ENCODE measurements at regions not wholly inside any gene's neighbourhood (a gene's known extent, or its start where the extent isn't known, plus 50 kb on each side); places are given as distances from the start of the nearest gene placed in this dataset.
"Not testable (repeated sequence)": the region's sequence is repeated elsewhere in the genome, so short reads cannot be mapped to it uniquely, and the experiment has no call there.

DNA sequence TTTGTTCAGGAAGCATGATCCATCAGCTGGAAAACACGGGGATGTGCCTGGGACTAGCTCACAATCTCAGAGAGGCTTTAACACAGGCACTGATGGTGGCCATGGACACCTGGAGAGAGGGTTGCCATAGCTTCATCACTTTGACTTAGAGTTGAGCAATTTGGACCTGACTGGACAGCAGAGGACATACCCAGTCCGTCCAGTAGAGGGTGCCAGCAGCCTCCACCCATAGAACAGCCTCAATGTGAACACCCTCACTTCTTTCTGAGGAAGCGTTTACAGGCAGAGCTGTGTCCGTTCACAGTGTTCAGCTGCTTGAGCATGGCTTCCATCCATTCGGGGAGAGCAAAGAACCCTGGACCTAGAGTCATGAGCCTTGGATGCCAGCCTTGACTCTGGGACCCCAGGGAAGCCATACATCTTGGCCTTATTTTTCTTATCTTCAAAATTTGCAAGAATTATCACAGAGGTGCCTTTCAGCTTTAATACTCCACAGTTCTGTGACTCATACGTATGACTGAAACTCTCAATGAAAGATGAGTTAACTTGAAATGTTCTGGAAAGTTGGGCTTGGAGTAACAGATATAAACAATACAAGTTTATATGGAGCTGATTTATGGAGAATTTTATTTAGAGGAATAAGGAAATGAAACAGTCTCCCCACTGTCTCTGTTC is 302.9 kb upstream of the PODXL start:
- DNase-seq (ENCODE audit: low spot score), result peak; percentile 72

- DNase-seq (ENCODE audit: low spot score), result no peak
Observed at GRCh38 chr7:131858611-131859010, 302.2 kb upstream of the PODXL start.

- no peak for DNase-seq (ENCODE audit: low spot score)
Observed at GRCh38 chr7:131849472-131849871, 293.0 kb upstream of the PODXL start.

DNA sequence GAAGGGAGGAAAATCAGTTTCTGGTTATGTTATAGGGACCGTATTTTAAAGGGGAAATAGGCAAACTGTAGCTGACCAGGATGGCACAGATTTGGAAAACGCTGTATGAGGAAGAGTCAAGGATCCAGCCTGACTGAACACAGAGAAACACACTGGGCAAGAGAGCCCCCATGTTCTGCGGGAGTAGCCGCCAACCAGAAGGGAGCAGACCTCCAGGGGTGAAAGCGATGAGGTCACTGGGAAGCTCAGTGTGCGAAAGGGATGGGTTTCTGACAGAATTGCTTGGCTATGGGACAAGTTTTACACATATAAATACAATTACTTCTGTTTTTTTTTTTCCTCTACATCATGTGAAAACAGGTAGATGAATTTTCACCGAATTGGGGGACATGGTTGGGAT is 291.6 kb upstream of the PODXL start:
- DNase-seq (ENCODE audit: low spot score), result no peak

DNA sequence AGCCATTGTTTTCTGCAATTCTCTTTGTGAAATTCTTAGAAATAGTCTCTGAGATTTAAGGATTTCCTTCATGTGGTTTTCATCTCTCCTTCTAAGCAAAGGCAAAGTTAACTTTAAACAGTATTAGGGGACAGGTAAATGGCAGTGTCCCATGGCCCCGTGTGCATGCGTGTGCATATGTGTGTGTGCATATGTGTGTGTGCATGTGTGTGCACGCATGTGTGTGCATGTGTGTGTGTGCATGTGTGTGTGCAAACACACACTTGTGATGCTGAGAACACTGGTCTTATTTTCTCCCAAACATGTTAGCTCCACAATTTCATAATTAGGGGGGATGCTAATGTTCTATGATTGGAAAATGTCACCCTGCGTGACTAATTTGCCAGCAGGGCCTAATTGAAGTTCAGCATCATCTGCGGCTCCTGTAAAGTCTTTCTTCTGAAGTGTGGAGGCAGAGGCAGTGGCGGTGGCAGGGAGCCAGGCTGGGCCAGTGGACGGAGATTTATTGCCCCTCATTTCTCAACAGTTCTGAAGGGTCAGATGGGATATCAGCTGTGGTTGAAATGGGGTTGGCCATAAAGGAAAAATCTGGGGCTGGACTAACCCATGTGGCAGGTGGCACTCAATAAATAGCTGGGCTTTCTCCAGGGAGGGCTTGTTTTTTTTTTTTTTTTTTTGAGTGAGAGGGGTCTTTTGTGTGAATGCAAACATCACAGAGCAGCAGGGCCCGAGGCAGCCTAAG is 289.3 kb upstream of the PODXL start:
- no peak for DNase-seq (ENCODE audit: low spot score)

DNA sequence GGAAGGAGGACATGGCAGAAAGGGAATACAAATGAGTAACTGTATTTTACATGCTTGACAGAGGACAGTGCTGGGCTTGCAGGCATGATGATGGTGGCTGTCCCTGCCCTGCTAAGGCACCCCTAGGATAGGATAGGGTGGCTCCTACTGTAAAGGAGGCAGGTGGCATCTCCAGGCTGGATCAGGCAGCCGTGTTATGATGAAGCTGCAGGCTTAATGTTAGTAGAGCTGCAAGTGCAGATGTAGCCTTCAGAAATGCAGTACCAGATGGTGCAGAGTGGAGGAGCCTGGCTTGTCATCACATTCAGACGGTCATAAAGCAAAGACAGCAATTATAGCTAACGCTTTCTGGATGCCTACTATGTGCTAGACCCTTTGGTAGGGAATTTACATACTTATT is 287.9 kb upstream of the PODXL start:
- DNase-seq (ENCODE audit: low spot score), result no peak

DNA sequence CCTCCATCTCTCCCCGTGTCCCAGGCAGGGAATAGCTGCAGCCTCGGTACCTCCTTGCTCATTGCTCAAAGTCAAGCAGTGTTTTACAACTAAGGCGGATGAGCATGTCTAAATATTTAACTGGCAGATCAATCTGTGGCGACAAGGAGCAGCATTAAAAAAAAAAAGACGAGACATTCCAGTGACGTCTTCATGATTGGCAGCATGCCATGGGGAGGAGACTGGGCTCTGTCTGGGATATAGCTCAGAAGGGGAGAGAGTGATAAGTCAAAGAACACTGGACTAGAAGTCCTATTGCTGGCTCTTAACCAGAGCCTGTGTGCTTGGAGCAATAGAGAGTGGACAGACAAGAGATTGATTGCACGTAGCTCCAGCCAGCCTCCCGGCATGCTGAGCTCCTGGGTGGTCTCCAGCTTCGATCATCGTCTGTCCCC is 287.5 kb upstream of the PODXL start:
- DNase-seq (ENCODE audit: low spot score), result no peak

- DNase-seq (ENCODE audit: low spot score), result no peak
Observed at GRCh38 chr7:131839967-131840690, 283.7 kb upstream of the PODXL start.

GRCh38 chr7:131836733-131837132 is 280.3 kb upstream of the PODXL start:
- peak; percentile 22 for DNase-seq (ENCODE audit: low spot score)

- DNase-seq (ENCODE audit: low spot score), result no peak
Observed at GRCh38 chr7:131835141-131835540, 278.7 kb upstream of the PODXL start.

DNA sequence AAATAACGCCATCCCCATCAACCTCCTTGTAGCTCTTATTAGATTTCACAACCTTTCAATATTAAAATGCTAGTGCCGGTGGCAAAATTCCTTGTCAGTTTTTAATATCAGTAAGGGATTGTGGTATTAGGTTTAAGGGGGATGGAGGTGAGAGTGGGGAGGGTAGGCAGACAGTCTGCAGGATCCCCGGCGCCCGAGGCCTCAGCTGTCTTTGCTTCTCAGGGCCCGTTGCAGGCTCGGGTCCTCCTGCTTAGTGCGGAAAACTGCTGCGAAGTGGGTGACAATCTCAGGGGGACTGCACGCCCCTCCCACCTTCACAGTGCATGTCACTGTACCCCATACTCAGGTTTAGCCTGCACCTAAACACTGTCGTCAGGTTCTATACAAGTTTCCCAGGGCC is 274.3 kb upstream of the PODXL start:
- DNase-seq (ENCODE audit: low spot score), result no peak

GRCh38 chr7:131829947-131830558 is 273.6 kb upstream of the PODXL start:
- no peak for DNase-seq (ENCODE audit: low spot score)

DNA sequence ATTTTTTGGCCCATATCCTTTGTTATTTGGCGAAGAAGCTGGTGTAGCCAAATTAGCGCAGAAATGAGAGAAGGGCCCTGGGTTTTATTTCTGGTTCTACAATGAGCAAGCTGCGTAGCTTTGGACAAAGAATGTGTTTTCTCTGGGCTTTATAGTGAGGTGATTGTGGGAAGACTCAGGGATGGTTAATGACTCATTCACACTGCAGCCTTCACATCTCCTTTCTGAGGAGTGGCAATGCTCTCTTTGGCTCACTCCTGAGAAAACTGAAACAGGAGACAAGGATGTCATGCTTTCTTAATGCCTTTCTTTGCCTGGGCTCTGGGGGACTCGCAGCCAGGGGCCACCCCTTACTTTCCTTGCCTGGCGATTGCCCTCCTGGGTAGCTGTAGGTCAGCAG is 271.0 kb upstream of the PODXL start:
- DNase-seq (ENCODE audit: low spot score), result no peak

- DNase-seq (ENCODE audit: low spot score), result no peak
Observed at GRCh38 chr7:131826960-131827359, 270.5 kb upstream of the PODXL start.

- not testable (repeated sequence) for DNase-seq (ENCODE audit: low spot score)
Observed at GRCh38 chr7:131823961-131824440, 267.6 kb upstream of the PODXL start.

- DNase-seq (ENCODE audit: low spot score), result no peak
Observed at GRCh38 chr7:131819891-131820290, 263.5 kb upstream of the PODXL start.

GRCh38 chr7:131816391-131817007 is 260.1 kb upstream of the PODXL start:
- no peak for DNase-seq (ENCODE audit: low spot score)

- no peak for DNase-seq (ENCODE audit: low spot score)
Observed at GRCh38 chr7:131808736-131809135, 252.3 kb upstream of the PODXL start.

GRCh38 chr7:131808156-131808555 is 251.7 kb upstream of the PODXL start:
- DNase-seq (ENCODE audit: low spot score), result not testable (repeated sequence)

- no peak for DNase-seq (ENCODE audit: low spot score)
Observed at GRCh38 chr7:131803816-131804215, 247.4 kb upstream of the PODXL start.

- no peak for DNase-seq (ENCODE audit: low spot score)
Observed at GRCh38 chr7:131802195-131802864, 245.9 kb upstream of the PODXL start.

Data from NAMALWA (cell line).